Prostate gland (tissue), 2 donors: ENCODE measurements at regions not wholly inside any gene's neighbourhood (a gene's known extent, or its start where the extent isn't known, plus 50 kb on each side); places are given as distances from the start of the nearest gene placed in this dataset.

ENCODE experiments used
- DNase-seq: peaks from one replicate; pipeline ENCODE4 v3.0.0-alpha.2; 2019; ENCODE audit warnings: low spot score
- H3K27ac ChIP-seq, 2 donors: fragments of 200-600 bp; sonication (generic); 2 replicates each; pipeline ENCODE4 v1.5.1; 2017 to 2019
- H3K27me3 ChIP-seq: fragments of 200-600 bp; sonication (generic); replicated peaks from 2 replicates; pipeline ENCODE4 v1.5.1; 2019; ENCODE audit not compliant: insufficient read depth
- H3K36me3 ChIP-seq, 2 donors: fragments of 200-600 bp; sonication (generic); 1 replicate in 1 of 2; 2 replicates in 1 of 2; pipeline versions ENCODE4 v1.5.1 to v1.8.1; 2017 to 2019
- H3K4me1 ChIP-seq: fragments of 200-600 bp; sonication (generic); replicated peaks from 2 replicates; pipeline ENCODE4 v1.5.1; 2019
- H3K4me3 ChIP-seq, 2 donors: fragments of 200-600 bp; sonication (generic); 2 replicates each; pipeline ENCODE4 v1.5.1; 2017 to 2019
- H3K9me3 ChIP-seq: fragments of 200-600 bp; sonication (generic); 2 replicates; pipeline ENCODE4 v1.5.1; 2017
- CTCF ChIP-seq, 4 experiments: fragments of 200-600 bp in 2 of 4; fragments of 450-650 bp in 2 of 4; sonication (generic) in 2 of 4; IDR thresholded peaks; 1 replicate in 3 of 4; 2 replicates in 1 of 4; pipeline ENCODE4 v1.5.1; 2016 to 2019; ENCODE audit warnings: antibody characterized with exemption in 4 of 4, mild to moderate bottlenecking in 2 of 4, moderate library complexity in 2 of 4
- POLR2A ChIP-seq: fragments of 450-650 bp; IDR thresholded peaks from one replicate; pipeline ENCODE4 v1.6.1; 2016; ENCODE audit warnings: antibody characterized with exemption, mild to moderate bottlenecking
- POLR2AphosphoS5 ChIP-seq: sonication (generic); formaldehyde crosslinking; IDR thresholded peaks from one replicate; pipeline ENCODE4 v1.6.1; 2017; ENCODE audit warnings: antibody characterized with exemption
- WGBS: methylation state at CpG from one replicate; pipeline ENCODE4 v1.1.5; 2018; 5-methylcytosine and 5-hydroxymethylcytosine counted together
- intact Hi-C: fragments of 100-400 bp; cut with DNase I; formaldehyde crosslinking; loops from one replicate; pipeline ENCODE4 v1.14.2; 2022

GRCh38 chr6:103269581-103269980 lies 1590.1 kb downstream of the HACE1 start:
- H3K27me3 ChIP-seq = no peaks in the 10 kb centered on the region
- H3K4me1 ChIP-seq = no peaks in the 10 kb centered on the region
- H3K9me3 ChIP-seq = no peaks in the 10 kb centered on the region
- DNase-seq = no peak
- H3K36me3 ChIP-seq = no peaks in the 10 kb centered on the region
- TF ChIP-seq POLR2A = no peak
- no peak for TF ChIP-seq POLR2AphosphoS5
- no peak for TF ChIP-seq CTCF (IDR thresholded peaks at IDR 0.05)
- 60% methylated on average over 2 of the region's 2 CpGs for WGBS
- H3K4me3 ChIP-seq = no peak overlapping the region
- intact Hi-C loops = no loop called here
- no peak overlapping the region for H3K27ac ChIP-seq

GRCh38 chr6:103268335-103268734 lies 1591.4 kb downstream of the HACE1 start:
- no peaks in the 10 kb centered on the region for H3K36me3 ChIP-seq
- H3K27ac ChIP-seq = no peak overlapping the region
- no peak overlapping the region for H3K4me3 ChIP-seq
- H3K9me3 ChIP-seq = no peaks in the 10 kb centered on the region
- no peaks in the 10 kb centered on the region for H3K27me3 ChIP-seq
- no peak for DNase-seq
- TF ChIP-seq CTCF (IDR thresholded peaks at IDR 0.05) (no peak), POLR2AphosphoS5 (no peak)
- H3K4me1 ChIP-seq = no peaks in the 10 kb centered on the region
- intact Hi-C loops = no loop called here
- 70% methylated on average over 2 of the region's 2 CpGs for WGBS

- no peaks in the 10 kb centered on the region for H3K9me3 ChIP-seq
- DNase-seq = no peak
These were observed 1595.7 kb downstream of the HACE1 start for GRCh38 chr6:103264020-103264419.

GRCh38 chr6:103255132-103255531 lies 1604.6 kb downstream of the HACE1 start:
- WGBS = 92% methylated on average over 2 of the region's 2 CpGs
- TF ChIP-seq POLR2A (no peak), CTCF (IDR thresholded peaks at IDR 0.05) (no peak)
- H3K27ac ChIP-seq = no peak overlapping the region
- intact Hi-C loops = no loop called here
- no peaks in the 10 kb centered on the region for H3K27me3 ChIP-seq
- H3K4me1 ChIP-seq = no peaks in the 10 kb centered on the region
- DNase-seq = no peak
- H3K9me3 ChIP-seq = no peaks in the 10 kb centered on the region
- no peak overlapping the region for H3K4me3 ChIP-seq
- H3K36me3 ChIP-seq = no peaks in the 10 kb centered on the region

More at GRCh38 chr6:103264020-103264419, 1595.7 kb downstream of the HACE1 start:
- 88% methylated on average over 9 of the region's 9 CpGs for WGBS
- intact Hi-C loops = no loop called here
- H3K27ac ChIP-seq = no peak overlapping the region
- no peaks in the 10 kb centered on the region for H3K4me1 ChIP-seq
- H3K36me3 ChIP-seq = no peaks in the 10 kb centered on the region
- no peak overlapping the region for H3K4me3 ChIP-seq
- TF ChIP-seq POLR2AphosphoS5 = no peak
- TF ChIP-seq POLR2A = no peak
- no peak for TF ChIP-seq CTCF (IDR thresholded peaks at IDR 0.05)
- no peaks in the 10 kb centered on the region for H3K27me3 ChIP-seq

GRCh38 chr6:103236923-103237322 lies 1622.8 kb downstream of the HACE1 start:
- Histone ChIP-seq H3K9me3 (no peaks in the 10 kb centered on the region), H3K4me1 (no peaks in the 10 kb centered on the region), H3K27me3 (no peaks in the 10 kb centered on the region), H3K4me3 (no peak overlapping the region), H3K36me3 (no peaks in the 10 kb centered on the region), H3K27ac (no peak overlapping the region)
- TF ChIP-seq CTCF (IDR thresholded peaks at IDR 0.05) (no peak), POLR2AphosphoS5 (no peak)
- DNase-seq = no peak
- intact Hi-C loops = no loop called here
